GM04503 (cell line): ENCODE measurements at regions not wholly inside any gene's neighbourhood (a gene's known extent, or its start where the extent isn't known, plus 50 kb on each side); places are given as distances from the start of the nearest gene placed in this dataset.
A peak's percentile ranks its signal among the peaks of the same experiment; 100 is the strongest.
"Not testable (repeated sequence)": the region's sequence is repeated elsewhere in the genome, so short reads cannot be mapped to it uniquely, and the experiment has no call there.

ENCODE experiments used
- DNase-seq: peaks from one replicate; pipeline ENCODE4 v3.0.0-alpha.2; 2012; ENCODE audit warnings: low read depth

DNA sequence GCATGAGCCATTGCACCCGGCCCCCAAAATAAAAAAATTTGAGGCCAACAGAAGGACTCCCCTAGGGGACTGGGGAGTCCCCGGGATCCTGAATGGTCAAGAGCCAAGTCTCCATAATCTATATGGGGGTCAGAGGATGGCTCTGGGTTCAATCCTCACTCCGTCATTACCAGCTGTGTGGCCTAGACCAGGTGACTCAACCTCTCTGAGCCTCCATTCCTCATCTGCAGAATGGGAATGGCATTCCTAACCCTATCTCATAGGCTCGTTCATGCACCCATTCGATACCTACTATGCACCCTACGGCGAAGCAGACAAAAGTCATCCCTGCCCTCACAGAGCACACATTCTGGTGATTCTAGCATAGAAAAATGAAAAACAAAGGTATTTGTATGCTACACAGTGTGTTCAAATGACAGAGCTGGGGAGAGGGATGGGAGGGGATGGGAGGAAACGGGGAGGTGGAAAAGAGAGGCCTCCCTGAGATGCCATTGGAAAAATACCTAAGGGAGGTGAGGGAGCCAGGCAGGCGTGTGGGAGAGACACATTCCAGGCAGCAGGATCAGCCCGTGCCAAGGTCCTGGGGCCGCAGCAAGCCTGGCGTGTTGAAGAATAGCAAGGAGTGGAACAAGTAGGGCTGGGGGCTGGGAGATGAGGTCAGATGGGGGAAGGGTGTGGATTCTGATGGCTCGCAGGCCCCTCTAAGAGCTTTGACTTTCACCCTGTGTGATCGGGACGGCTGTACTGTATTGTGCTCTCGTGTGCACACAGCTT is 71.2 kb downstream of the RMI2 start:
- DNase-seq: no peak

DNA sequence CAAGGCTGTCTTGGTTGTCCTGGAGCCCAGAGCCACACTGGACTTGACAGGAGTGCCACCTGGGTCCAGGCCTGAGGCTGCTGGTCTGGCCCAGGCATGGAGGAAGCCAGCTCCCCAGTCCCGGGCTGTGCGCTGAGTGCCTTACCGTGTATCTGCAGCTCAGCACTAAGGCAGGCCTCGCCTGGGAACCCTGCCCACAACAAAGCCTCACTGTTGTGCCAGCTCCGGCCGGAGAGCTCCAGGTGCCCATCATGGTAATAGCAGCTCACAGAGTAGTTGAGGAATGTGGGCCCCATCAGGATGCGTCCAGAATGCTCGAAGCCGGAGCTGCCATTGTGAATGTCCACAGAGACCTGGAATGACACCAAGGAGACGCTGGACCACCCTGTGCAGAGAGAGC is 72.2 kb downstream of the RMI2 start:
- DNase-seq: no peak

DNA sequence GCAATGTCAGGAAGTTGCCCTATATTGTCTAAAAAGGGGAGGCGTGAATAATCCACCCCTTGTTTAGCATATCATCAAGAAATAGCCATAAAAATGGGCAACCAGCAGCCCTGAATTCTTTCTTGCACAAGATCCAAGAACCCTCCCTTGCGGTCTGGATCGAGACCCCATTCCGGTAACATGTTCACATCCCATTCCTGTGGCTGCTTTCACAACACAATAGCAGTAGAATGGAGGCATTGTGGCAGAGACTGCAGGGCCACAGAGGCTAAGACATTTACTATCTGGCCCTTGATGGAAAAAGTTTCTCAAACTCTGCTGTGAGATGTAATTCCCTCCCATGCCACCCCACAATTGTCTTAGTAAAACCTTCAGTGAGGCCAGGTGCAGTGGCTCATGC is 73.2 kb downstream of the RMI2 start:
- DNase-seq: peak; percentile 41

DNA sequence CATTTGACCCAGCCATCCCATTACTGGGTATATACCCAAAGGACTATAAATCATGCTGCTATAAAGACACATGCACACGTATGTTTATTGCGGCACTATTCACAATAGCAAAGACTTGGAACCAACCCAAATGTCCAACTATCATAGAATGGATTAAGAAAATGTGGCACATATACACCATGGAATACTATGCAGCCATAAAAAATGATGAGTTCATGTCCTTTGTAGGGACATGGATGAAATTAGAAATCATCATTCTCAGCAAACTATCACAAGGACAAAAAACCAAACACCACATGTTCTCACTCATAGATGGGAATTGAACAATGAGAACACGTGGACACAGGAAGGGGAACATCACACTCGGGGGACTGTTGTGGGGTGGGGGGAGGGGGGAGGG is 74.8 kb downstream of the RMI2 start:
- not testable (repeated sequence) for DNase-seq

DNA sequence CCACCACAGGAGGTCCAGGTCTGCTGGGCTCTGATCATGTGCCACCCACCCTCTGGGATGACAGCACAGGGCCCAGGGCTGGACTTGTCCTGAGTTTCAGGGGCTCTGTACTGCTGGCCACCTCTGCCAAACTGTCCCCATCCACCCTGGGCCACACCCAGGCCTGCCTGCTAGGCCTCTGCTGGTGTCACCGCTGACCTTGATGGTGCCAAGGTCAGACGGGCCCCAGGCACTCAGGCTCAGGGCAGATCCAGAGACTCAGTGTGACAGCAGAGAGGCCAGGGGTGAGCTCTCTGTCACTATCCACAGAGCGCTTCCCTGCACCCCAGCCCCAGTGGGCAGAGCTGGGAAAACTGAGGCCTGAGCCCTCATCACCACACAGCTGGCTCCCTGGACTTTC is 75.6 kb downstream of the RMI2 start:
- DNase-seq: no peak

DNA sequence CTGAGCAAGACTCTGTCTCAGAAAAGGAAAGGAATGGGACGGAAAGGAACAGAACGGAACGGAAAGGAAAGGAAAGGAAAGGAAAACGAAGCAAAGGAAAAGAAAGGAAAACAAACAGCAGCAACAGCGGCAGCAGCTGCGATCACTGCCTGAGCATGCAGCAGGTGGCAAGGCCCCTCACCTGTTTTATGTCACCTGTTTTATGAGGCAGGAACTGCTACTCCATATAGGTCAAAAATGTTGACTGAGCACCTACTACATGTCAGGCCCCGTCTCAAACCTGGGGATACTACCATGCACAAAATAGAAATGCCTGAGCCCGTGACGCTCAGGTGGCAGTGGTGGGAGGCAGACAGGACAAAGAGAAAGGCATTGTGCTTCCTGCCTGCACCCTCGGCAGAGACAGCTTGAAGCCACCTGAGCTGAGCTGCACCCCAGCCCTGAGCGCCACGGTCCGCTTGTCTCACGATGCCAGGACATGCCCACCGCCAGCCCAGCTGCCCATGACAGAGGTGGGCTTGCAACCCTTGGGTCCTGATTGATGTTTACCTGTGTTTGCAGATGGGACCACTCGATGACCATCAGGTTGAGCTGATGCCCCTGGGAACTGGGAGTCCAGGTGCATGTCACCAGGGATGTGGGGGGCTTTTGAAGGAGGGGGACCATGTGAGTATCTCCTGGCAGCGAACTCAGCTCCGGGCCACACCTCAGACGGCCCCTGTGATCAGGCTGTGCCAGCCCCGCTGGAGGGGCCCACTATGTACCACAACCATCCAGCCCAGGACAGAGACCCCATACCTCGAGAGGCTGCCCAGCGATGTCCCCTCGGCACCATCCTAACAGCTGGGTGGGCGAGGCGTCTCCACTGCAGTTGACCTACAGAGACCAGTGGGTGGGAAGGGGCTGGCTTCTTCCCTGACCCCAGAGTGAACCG is 77.4 kb downstream of the RMI2 start:
- no peak for DNase-seq

DNA sequence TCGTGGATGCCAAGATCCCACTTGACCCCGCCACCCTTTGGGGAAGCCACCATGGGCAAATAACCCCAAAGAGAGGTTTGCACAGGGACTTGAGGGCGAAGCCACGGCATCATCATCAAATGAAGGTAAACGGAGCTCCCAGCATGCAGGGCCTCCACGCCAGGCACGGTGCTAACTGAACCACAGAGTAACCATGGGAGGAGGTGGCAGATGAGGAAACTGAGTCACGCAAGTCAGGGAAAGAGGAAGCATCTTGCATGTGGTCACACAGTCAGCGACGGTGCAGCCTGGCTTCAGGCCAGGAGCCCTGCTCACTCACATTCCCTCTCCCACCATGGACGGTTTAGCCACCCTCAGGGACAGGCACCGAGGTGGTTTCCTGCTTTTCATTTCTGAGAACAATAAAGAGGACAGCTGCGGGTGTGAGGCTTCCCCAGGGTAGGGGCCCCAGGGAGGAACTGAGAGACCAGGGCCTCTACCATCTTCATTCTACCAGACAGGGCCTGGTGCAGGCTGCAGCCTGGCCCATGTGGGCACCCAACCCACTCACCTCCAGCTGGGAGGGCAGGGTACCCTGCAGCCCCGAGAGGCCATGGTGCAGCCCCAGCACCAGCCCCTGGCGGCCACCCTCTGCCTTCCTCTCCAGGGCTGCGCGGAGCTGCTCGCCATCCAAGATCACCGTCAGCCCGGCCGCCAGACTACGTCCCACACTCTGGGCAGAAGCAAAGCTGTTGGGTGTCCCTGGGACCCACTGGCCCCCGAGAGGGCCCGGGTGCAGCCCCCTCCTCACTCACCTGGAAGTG is 78.3 kb downstream of the RMI2 start:
- DNase-seq: no peak

DNA sequence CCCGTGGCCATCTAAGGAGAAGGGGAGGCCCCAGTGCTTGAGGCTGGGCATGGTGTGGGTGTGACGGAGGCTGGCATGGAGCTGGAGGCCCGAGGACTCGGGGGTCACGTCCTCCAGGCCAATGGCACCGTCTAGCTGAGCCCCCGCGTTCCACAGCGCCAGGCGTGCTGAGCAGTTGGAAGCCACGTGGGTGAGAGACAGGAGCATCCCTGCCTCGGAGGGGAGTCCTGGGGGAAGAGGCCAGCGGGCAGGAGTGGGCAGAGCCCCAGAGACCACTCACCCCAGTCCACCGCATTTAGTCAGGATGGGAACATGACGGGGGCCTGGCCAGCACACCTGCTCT is 78.8 kb downstream of the RMI2 start:
- no peak for DNase-seq

DNA sequence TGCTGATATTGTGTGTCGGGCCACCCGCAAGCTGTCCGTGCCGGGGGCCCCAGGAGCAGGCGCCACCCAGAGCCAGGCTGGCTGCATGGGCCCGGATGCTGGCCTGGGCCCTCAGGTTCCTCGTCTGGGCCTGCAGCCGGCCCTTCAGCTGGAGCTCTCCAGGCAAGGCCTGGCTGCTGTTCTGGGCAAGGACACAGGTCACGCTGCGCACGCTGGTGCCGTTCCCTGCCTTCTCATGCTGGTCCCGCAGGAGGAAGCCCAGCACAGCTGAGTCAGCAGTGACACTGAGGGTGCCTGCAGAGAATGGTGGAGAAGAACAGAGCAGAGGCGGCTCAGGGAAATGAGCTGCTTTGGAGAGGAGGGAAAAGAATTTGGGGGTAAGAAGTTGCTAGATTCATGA is 79.9 kb downstream of the RMI2 start:
- no peak for DNase-seq

DNA sequence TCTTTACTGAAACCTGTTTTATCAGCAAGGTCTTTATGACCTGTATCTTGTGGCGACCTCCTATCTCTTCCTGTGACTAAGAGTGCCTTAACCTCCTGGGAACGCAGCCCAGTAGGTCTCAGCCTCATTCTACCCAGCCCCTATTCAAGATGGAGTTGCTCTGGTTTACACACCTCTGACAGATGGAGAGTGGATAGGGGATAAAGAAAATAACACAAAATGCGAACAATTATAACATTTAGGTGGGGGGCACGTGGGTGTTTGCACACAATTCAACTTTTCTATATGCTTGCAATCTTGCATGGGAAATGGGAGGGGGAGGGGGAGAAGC is 83.3 kb downstream of the RMI2 start:
- DNase-seq: no peak

DNA sequence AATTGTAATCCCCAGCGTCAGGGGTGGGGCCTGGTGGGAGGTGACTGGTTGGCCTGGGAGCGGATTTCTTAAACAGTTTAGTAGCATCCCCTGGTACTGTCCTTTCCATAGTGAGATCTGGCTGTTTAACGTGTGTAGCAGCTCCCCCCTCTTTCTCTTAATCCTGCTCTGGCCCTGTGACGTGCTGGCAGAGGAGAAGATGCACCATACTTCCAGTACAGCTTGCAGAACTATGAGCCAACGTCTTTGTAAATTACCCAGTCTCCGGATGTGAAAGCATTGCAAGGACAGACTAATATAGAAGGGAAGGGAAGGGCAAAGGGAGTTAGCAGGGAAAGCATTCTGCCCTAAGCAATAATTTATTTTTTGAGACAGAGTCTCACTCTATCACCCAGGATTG is 83.9 kb downstream of the RMI2 start:
- DNase-seq: no peak

DNA sequence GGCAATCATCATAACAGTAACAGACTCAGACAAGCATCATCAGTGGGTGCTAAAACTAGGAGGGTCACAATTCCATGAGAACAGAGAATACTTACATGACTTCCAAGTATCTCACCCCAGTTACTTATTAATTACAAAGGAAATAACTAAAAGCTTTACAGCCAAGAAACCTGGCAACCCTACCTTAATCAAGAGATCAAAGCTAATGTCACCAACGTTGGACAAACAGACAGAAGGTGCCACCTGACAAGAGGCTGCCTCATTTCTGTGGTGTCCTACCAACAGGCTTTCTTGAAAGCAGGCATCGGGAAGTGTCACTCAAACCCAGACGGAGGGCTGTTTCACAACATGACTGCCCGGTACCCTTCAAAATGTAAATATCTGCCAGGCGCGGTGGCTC is 84.6 kb downstream of the RMI2 start:
- no peak for DNase-seq

DNA sequence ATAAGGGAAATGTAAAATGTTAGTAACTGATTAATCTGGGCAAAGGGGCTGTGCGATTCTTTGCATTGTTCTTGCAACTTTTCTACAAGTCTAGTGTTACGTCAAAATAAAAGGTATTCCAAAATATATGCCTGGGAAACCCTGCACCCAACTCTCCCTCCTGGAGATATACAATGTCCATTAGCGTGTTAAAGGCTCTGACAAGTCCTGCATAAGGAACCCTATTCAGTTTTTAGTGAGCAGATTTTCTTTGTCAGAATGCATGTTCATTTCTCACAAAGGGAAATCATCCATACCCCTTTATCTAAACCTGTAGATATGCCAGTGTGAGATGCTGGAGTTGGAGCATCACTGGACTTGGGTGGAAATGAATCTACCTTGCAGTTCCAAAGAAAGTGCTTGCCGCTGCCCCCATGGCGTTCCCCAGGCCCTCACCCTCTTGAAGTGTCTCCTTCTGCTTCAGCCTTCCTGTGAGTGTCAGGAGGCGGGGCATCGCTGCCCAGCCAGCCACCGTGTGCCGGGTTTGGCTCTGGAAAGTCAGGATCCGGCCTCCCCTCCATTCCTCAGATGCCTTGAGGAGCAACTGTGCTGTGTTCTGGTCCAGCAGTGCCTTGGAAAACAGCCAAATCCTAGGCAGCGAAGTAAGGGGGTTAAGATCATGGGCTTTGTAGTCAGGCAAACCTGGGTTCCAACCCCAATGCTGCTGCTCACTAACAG is 85.5 kb downstream of the RMI2 start:
- DNase-seq: no peak

DNA sequence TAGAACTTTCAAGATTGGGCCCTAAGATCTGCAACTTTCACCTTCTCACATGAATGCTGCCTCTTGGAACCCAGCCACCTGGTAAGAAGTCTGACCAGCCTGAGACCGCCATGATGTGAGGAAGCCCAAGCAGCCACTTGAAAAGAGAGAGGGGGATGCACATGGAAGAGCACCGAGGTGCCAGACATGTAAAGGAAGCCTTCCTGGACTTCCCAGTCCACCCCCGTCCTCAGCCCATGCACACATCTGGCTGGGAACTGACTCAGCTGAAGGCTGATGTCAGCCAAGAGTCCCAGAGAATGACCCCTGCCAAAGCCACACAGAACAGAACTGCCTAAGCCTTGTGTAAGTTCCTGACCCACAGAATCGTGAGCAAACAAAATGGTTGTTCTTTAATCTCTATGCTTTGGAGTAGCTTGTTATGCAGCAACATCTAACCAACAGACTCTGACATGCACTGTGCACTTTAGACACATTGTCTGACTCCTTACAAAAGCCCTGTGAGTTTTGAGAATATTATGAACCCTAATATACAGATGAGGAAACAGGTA is 86.7 kb downstream of the RMI2 start:
- DNase-seq: no peak

DNA sequence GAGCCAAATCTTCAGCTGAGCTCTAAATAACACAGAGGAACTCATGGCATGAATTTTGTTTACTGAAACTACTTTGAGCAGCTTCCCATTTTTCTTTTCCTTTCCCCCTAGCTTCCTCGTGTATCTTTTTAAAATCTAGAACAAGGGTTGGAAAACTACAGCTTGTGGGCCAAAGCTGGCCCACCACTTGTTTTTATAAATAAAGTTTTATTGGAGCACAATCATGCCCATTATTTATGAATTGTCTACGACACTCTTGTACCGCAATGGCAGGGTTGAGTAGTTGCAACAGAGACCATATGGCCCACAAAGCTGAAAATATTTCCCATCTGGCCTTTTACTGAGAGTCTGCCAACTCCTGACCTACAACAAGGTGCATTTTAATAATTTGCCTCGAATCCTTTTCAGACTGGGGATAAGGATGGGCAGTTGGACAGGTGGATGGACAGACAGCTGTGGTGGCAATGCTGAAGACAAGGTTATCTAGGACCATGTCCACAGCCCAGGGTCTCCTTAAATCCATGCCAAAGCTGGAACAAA is 87.7 kb downstream of the RMI2 start:
- DNase-seq: no peak

DNA sequence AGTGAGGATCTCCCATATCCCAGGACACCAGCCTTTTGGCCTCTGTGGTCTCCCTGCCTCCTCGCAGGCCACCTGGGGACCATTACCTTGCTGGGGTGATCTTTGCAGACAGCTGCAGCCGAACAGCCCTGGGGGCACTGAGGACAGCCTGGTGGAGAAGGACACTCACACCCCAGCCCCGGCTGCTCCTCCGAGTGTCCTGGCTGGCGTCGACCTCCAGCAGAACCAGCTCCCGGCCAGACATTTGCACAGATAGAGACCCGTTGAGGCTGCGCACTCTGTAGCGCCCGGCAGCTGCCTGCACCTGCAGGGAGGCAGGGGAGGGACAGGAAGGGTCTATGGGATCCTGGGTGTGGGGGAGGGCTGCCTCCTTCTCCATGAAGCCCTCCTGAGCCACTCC is 90.3 kb downstream of the RMI2 start:
- DNase-seq: no peak

DNA sequence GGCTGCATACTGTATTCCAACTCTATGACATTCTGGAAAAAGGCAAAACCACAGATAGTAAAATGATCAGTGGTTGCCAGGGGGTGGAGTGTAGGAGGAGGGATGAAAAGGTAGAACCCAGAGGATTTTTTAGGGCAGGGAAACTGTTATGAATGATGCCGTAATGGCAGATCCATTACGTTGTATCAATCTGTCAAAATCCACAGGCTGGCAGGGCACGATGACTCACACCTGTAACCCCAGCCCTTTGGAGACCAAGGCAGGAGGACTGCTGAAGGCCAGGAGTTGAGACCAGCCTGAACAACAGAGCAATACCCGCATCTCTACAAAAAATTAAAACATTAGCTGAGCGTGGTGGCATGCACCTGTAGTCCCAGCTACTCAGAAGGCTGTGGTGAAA is 91.8 kb downstream of the RMI2 start:
- no peak for DNase-seq

DNA sequence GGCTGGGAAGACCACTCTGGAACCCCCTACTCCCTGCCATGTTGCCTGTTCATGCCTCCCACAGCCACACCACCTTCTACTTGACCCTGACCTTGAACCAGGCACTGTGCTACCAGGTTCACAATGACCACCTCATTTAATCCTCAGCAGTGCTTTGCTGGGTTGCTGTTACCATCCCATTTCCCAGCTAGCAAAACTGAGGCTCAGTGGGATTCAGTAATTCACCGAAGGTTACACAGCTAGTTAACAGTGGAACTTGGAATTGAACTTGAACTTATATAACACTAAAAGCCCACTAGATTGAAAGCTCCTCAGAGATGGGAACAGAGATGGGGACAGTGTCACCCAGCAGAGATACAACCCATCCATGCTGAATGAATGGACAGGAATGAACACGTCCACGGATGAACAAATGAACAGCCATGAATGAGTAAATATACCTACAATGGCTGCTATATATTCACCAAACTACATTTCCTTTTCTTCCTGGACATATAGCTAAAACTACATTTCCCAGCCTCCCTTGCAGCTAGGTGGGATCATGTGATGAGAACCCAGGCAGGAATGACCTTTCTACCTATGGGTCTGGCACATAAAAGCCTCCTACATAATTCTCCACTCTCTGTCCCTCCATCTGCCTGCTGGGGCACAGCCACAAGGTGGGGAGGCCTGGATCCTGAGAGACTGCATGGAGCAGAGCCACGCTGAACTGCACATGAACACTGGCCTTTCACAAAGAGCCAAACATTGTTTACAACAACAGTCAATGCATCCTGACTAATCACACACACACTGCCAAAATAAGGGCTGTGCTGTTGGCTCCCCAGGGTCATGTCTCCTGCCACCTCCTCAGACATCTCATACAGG is 94.8 kb downstream of the RMI2 start:
- DNase-seq: no peak

DNA sequence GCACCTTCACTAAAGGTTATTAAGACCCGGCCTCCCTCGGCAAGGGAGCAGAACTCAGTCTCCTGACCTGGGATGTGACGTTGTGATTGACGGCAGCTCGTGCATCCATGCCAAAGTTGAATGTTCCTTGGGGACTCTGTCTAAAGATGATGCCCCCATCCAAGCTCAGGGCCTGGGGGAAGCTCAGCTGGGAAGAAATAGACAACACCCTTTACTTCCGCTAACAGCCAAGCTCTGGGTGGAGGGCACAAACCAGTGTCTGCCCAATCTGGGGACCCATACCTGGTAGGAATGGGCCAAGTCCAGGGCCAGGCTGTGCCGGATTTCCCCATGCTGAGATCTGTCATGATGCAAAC is 95.4 kb downstream of the RMI2 start:
- no peak for DNase-seq

DNA sequence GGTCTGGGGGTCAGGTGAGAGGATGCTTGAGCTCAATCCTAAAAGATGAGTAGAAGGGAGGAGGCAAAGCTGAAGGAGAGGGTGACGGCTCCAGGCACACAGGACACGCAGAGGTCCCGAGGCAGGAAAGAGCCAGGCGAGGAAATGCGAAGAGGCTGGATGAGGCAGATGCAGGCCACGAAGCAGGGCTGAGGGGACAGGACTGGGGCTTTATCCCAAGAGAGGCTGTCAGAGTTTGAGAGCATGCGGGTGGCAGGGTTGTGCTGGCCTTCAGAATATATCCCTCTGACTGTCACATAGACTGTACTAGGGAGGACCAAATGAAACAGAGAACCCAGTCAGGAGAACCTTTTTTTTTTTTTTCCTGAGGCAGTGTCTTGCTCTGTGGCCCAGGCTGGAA is 100.2 kb downstream of the RMI2 start:
- DNase-seq: no peak
